ENCODE measurements at regions not wholly inside any gene's neighbourhood (a gene's known extent, or its start where the extent isn't known, plus 50 kb on each side); places are given as distances from the start of the nearest gene placed in this dataset.

GRCh38 chr13:89967701-89968100 is 1379.8 kb upstream of the MIR17HG start:
- no peaks in the 10 kb centered on the region for H3K4me1 Mint-ChIP-seq (ENCODE audit: low read depth)
- H3K27me3 Mint-ChIP-seq (ENCODE audit: low read depth), result no peaks in the 10 kb centered on the region
- H3K27ac Mint-ChIP-seq, result no peak overlapping the region
- CTCF ChIA-PET, result no interaction called here
- H3K36me3 Mint-ChIP-seq (ENCODE audit: low read depth), result no peaks in the 10 kb centered on the region
- no peak overlapping the region for H3K4me3 Mint-ChIP-seq
- intact Hi-C loops (cut with micrococcal nuclease), result no loop called here
- DNase-seq, result no peak
- peaks cover 9% of the 10 kb centered on the region for H3K9me3 Mint-ChIP-seq

- no peaks in the 10 kb centered on the region for H3K4me1 Mint-ChIP-seq (ENCODE audit: low read depth)
- H3K36me3 Mint-ChIP-seq (ENCODE audit: low read depth), result no peaks in the 10 kb centered on the region
- no peak for DNase-seq
- intact Hi-C loops (cut with micrococcal nuclease), result no loop called here
- no peaks in the 10 kb centered on the region for H3K27me3 Mint-ChIP-seq (ENCODE audit: low read depth)
- no peak overlapping the region for H3K4me3 Mint-ChIP-seq
- peaks cover 9% of the 10 kb centered on the region for H3K9me3 Mint-ChIP-seq
- CTCF ChIA-PET, result no interaction called here
- H3K27ac Mint-ChIP-seq, result no peak overlapping the region
These were observed 1379.0 kb upstream of the MIR17HG start for GRCh38 chr13:89968470-89968869.

DNA sequence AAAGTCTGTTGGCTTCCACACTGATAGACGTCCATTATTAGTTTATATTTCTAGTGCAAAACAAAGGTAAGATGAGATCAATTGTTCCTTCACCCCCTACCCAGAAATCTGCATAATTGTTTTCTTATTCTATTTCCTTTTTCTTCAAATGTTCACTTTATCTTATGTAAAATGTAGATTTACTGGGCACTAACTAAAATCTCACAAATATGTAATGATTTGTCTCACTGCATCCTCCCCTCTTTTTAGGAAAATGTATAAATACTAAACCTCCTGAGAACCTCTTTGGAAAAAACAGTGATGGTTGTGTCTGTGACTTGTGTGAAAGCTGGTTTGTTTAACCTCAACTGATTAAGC is 1377.2 kb upstream of the MIR17HG start:
- intact Hi-C loops (cut with micrococcal nuclease), result no loop called here
- Mint-ChIP-seq H3K27me3 (ENCODE audit: low read depth) (no peaks in the 10 kb centered on the region), H3K9me3 (peaks cover 7% of the 10 kb centered on the region), H3K36me3 (ENCODE audit: low read depth) (no peaks in the 10 kb centered on the region), H3K27ac (no peak overlapping the region), H3K4me3 (no peak overlapping the region), H3K4me1 (ENCODE audit: low read depth) (no peaks in the 10 kb centered on the region)
- DNase-seq, result no peak
- CTCF ChIA-PET, result no interaction called here

DNA sequence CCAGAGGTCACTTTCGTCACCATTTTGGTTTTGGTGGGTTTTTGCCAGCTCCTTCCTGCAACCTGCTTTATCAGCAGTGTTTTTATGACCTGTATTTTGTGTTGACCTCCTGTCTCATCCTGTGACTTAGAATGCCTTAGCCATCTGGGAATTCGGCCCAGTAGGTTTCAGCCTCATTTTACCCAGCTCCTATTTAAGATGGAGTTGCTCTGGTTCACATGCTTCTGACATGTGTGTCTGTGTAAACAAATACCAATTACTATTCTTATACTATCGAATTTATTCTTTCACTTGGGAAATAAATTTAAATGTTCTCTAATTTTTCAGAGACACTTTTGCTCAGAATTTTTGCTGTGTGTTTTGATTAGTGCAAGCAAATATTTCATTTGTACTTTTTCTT is 1370.3 kb upstream of the MIR17HG start:
- Mint-ChIP-seq H3K4me3 (no peak overlapping the region), H3K27me3 (ENCODE audit: low read depth) (no peaks in the 10 kb centered on the region), H3K9me3 (no peaks in the 10 kb centered on the region), H3K4me1 (ENCODE audit: low read depth) (no peaks in the 10 kb centered on the region), H3K27ac (no peak overlapping the region), H3K36me3 (ENCODE audit: low read depth) (no peaks in the 10 kb centered on the region)
- intact Hi-C loops (cut with micrococcal nuclease), result no loop called here
- DNase-seq, result no peak
- CTCF ChIA-PET, result interaction anchor here (0.7 kb wide), 1 partner anchor 12 kb away, joined by 3 read pairs; no protein-coding TSS in a partner anchor

- CTCF ChIA-PET, result no interaction called here
- no peak overlapping the region for H3K4me3 Mint-ChIP-seq
- H3K9me3 Mint-ChIP-seq, result no peaks in the 10 kb centered on the region
These were observed 1366.6 kb upstream of the MIR17HG start for GRCh38 chr13:89980896-89981295.

DNA sequence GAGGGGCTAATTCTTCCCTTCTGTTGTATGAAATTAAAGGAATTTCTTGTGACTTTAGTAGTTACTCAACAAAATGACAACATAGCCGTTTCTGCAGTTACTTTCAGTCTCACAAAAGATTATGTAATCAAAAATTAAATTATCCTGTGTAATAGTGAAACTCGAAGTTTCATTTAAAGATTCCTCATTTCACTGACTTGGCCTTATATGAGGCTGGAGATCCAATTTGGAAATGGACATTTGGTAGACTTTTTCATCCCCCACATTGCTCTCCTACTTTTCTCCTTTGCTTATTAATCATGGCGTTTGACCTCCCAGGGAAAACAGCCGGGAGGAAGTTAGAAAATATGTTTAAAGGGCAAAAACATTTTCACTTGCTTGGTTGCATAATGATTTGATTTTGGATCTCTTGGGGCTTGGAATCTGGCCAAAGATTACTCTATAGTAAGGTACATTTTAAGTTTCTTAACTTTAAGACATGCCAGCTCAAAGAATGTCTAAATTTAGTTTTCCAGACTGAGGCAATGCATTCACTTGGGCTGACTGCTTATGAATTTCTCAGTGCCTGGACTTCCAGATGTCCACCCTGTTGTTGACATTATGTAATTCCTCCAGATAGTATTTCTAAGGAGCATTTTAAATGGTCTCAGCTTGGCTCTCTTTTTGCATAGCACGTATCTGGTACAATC is 1364.9 kb upstream of the MIR17HG start:
- H3K4me3 Mint-ChIP-seq, result no peak overlapping the region
- no peaks in the 10 kb centered on the region for H3K9me3 Mint-ChIP-seq
- intact Hi-C loops (cut with micrococcal nuclease), result no loop called here
- no peaks in the 10 kb centered on the region for H3K36me3 Mint-ChIP-seq (ENCODE audit: low read depth)
- CTCF ChIA-PET, result no interaction called here
- H3K27ac Mint-ChIP-seq, result no peak overlapping the region
- DNase-seq, result no peak
- H3K4me1 Mint-ChIP-seq (ENCODE audit: low read depth), result no peaks in the 10 kb centered on the region
- H3K27me3 Mint-ChIP-seq (ENCODE audit: low read depth), result no peaks in the 10 kb centered on the region

More at GRCh38 chr13:89980896-89981295, 1366.6 kb upstream of the MIR17HG start:
- Mint-ChIP-seq H3K36me3 (ENCODE audit: low read depth) (no peaks in the 10 kb centered on the region), H3K4me1 (ENCODE audit: low read depth) (no peaks in the 10 kb centered on the region), H3K27me3 (ENCODE audit: low read depth) (no peaks in the 10 kb centered on the region), H3K27ac (no peak overlapping the region)
- intact Hi-C loops (cut with micrococcal nuclease), result no loop called here
- no peak for DNase-seq

DNA sequence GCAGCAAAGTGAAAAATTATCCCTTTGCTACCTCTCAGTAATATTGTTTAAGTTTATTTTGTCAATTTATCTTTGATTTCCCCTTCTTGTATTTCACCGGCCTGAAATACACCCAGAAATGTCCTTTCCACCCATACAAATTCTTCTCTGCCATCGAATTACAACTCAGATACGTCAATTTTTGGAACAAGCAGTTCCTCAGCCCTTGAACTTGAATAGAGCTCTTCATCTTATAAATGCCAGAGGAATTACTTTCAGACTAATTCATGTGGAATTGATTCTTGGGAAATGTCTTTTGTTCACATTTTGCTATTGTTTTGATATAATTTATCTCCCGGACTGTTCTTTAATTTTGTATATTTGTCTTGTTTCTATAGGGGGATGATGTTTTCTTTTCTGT is 1359.3 kb upstream of the MIR17HG start:
- Mint-ChIP-seq H3K27me3 (ENCODE audit: low read depth) (no peaks in the 10 kb centered on the region), H3K36me3 (ENCODE audit: low read depth) (no peaks in the 10 kb centered on the region), H3K9me3 (peaks cover 3% of the 10 kb centered on the region), H3K27ac (no peak overlapping the region), H3K4me1 (ENCODE audit: low read depth) (no peaks in the 10 kb centered on the region), H3K4me3 (no peak overlapping the region)
- intact Hi-C loops (cut with micrococcal nuclease), result no loop called here
- CTCF ChIA-PET, result no interaction called here
- no peak for DNase-seq

DNA sequence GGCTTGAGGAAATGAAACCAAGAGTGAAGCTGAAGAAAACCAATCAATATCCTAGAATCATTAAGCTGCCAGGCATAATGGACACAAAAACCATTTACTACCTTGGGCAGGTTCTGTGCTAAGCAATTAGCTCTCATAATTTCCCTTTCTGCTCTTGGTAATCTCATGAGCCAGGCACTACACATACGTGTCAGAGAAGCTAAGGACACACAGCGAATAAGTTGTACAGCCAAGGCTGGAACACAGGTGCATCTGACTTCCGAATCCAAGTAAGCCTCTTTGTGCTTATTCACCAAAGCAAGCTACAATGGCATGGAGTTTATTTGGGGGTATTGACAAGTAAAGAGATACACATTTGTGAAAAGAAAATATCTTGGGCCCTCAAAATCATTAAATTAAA is 1343.9 kb upstream of the MIR17HG start:
- H3K4me3 Mint-ChIP-seq, result no peak overlapping the region
- H3K27me3 Mint-ChIP-seq (ENCODE audit: low read depth), result no peaks in the 10 kb centered on the region
- peaks cover 18% of the 10 kb centered on the region for H3K9me3 Mint-ChIP-seq
- CTCF ChIA-PET, result no interaction called here
- no peak overlapping the region for H3K27ac Mint-ChIP-seq
- H3K36me3 Mint-ChIP-seq (ENCODE audit: low read depth), result no peaks in the 10 kb centered on the region
- DNase-seq, result no peak
- no peaks in the 10 kb centered on the region for H3K4me1 Mint-ChIP-seq (ENCODE audit: low read depth)
- intact Hi-C loops (cut with micrococcal nuclease), result no loop called here

- Mint-ChIP-seq H3K4me3 (no peak overlapping the region), H3K4me1 (ENCODE audit: low read depth) (no peaks in the 10 kb centered on the region), H3K9me3 (peaks cover 2% of the 10 kb centered on the region), H3K27me3 (ENCODE audit: low read depth) (no peaks in the 10 kb centered on the region), H3K36me3 (ENCODE audit: low read depth) (no peaks in the 10 kb centered on the region), H3K27ac (no peak overlapping the region)
- no peak for DNase-seq
- intact Hi-C loops (cut with micrococcal nuclease), result no loop called here
- CTCF ChIA-PET, result no interaction called here
These were observed 1338.8 kb upstream of the MIR17HG start for GRCh38 chr13:90008707-90009149.

- intact Hi-C loops (cut with micrococcal nuclease), result no loop called here
- Mint-ChIP-seq H3K27me3 (ENCODE audit: low read depth) (no peaks in the 10 kb centered on the region), H3K9me3 (peaks cover 4% of the 10 kb centered on the region), H3K27ac (no peak overlapping the region), H3K36me3 (ENCODE audit: low read depth) (no peaks in the 10 kb centered on the region), H3K4me1 (ENCODE audit: low read depth) (no peaks in the 10 kb centered on the region), H3K4me3 (no peak overlapping the region)
- DNase-seq, result no peak
- CTCF ChIA-PET, result no interaction called here
These were observed 1333.4 kb upstream of the MIR17HG start for GRCh38 chr13:90014038-90014437.

DNA sequence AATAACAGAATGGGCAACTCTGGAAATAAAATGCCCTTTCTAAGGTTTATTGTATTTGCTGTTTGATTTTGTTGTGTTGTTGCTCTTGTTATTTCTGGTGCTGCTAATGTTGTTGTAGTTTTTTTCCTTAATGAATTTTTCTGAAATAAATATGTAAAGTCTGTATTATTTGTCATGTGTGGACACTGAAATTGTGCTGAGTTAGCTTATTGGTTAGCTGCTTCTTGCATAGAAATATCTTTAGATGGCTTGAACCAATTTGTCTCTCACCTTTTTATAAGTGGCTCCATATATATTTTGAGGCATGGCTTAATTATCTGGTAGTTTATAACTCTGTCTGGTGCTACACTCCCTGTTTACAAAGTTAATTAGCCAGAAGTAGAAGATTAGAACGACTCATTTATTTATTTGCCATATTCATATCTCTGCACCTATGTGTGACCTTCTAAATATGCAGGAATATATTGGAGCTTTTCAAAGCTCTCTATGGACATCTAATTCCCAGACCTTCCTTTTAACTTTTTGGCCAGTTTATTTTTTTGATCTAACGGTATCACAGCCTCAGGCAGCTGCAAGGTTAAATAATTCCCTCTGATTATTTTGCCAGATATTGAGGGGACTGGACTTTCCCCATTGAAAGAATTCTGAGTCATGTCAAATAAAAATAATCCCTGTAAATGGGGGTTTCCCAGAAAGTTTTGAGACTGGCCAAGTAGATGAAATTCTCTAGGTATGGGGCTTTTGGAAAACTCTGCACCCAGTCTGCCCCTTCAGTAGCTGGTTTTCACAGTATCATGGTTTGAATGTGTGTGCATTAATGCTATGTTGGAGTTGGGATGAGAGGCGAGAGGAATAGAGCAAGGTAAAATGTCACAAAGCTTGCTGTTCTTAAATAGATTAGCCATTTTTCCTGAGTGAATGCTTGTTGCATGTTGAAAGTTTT is 1331.7 kb upstream of the MIR17HG start:
- Mint-ChIP-seq H3K4me3 (no peak overlapping the region), H3K27me3 (ENCODE audit: low read depth) (no peaks in the 10 kb centered on the region), H3K36me3 (ENCODE audit: low read depth) (no peaks in the 10 kb centered on the region), H3K27ac (no peak overlapping the region), H3K4me1 (ENCODE audit: low read depth) (no peaks in the 10 kb centered on the region), H3K9me3 (peaks cover 3% of the 10 kb centered on the region)
- CTCF ChIA-PET, result no interaction called here
- intact Hi-C loops (cut with micrococcal nuclease), result no loop called here
- no peak for DNase-seq

GRCh38 chr13:90016688-90017087 is 1330.8 kb upstream of the MIR17HG start:
- CTCF ChIA-PET, result no interaction called here
- no peak overlapping the region for H3K27ac Mint-ChIP-seq
- no peak overlapping the region for H3K4me3 Mint-ChIP-seq
- H3K9me3 Mint-ChIP-seq, result peaks cover 3% of the 10 kb centered on the region
- DNase-seq, result no peak
- no peaks in the 10 kb centered on the region for H3K27me3 Mint-ChIP-seq (ENCODE audit: low read depth)
- intact Hi-C loops (cut with micrococcal nuclease), result no loop called here
- H3K4me1 Mint-ChIP-seq (ENCODE audit: low read depth), result no peaks in the 10 kb centered on the region
- H3K36me3 Mint-ChIP-seq (ENCODE audit: low read depth), result no peaks in the 10 kb centered on the region

DNA sequence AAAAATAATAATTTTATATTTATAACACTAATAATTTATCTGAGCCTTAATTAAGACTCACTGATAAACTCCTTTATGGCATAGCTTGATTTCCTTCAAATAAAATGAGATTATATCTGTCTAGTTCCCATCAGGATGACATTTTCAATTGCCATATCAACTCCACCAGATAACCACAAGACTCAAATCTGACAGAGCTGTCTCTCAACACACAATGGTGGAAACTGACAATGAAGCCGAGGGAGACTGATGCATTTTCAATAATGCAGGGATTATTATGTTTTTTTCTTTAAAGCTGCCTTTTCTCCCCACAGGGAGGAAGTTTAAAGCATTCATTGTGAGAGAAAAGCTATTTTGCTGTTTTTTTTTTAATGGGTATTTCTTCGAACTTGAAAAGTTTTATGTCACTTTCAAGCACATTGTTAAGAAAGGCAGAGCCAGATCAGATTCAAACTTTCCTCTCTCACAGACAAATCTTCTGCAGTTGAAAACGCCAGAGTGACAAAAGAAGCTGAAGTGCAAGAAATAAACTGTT is 1326.9 kb upstream of the MIR17HG start:
- Mint-ChIP-seq H3K4me3 (no peak overlapping the region), H3K4me1 (ENCODE audit: low read depth) (no peaks in the 10 kb centered on the region), H3K36me3 (ENCODE audit: low read depth) (no peaks in the 10 kb centered on the region), H3K27me3 (ENCODE audit: low read depth) (no peaks in the 10 kb centered on the region), H3K27ac (no peak overlapping the region), H3K9me3 (no peaks in the 10 kb centered on the region)
- CTCF ChIA-PET, result interaction anchor here (0.6 kb wide), 1 partner anchor 234 kb away, joined by 4 read pairs; no protein-coding TSS in a partner anchor
- DNase-seq, result no peak
- intact Hi-C loops (cut with micrococcal nuclease), result no loop called here

Data from activated naive CD4-positive, alpha-beta T cell treated with anti-CD3 and anti-CD28 coated beads for 36 hours (primary cell).